Psoas muscle (tissue), 7 donors: ENCODE measurements at regions not wholly inside any gene's neighbourhood (a gene's known extent, or its start where the extent isn't known, plus 50 kb on each side); places are given as distances from the start of the nearest gene placed in this dataset.

ENCODE experiments used
- ATAC-seq, 4 donors: fragments of 200-7000 bp; cut with Tn5 transposase; one replicate each; pipeline ENCODE4 v1.9.1; 2020; ENCODE audit warnings: moderate library complexity in 3 of 4, mild to moderate bottlenecking in 2 of 4
- DNase-seq, 2 donors: peaks; one replicate each; pipeline ENCODE4 v3.0.0-alpha.2; 2020
- H3K27ac ChIP-seq: fragments of 200-600 bp; one replicate; pipeline ENCODE4 v1.8.0; 2022
- H3K27me3 ChIP-seq, 3 donors: fragments of 200-600 bp in 1 of 3; one replicate each; pipeline versions ENCODE4 v1.6.1 to v1.8.0; 2013 to 2022; ENCODE audit warnings: low read length in 2 of 3, mild to moderate bottlenecking in 2 of 3, moderate library complexity in 1 of 3; ENCODE audit not compliant: insufficient read depth in 3 of 3
- H3K36me3 ChIP-seq, 2 donors: fragments of 200-600 bp in 1 of 2; one replicate each; pipeline versions ENCODE4 v1.6.1 to v1.8.0; 2013 to 2022; ENCODE audit warnings: low read depth in 1 of 2, mild to moderate bottlenecking in 1 of 2, moderate library complexity in 1 of 2; ENCODE audit not compliant: insufficient read depth in 1 of 2
- H3K4me1 ChIP-seq: fragments of 200-600 bp; one replicate; pipeline ENCODE4 v1.8.0; 2022
- H3K4me3 ChIP-seq: fragments of 200-600 bp; one replicate; pipeline ENCODE4 v1.8.0; 2022; ENCODE audit warnings: mild to moderate bottlenecking
- H3K9me3 ChIP-seq: fragments of 200-600 bp; one replicate; pipeline ENCODE4 v1.8.0; 2022
- CTCF ChIP-seq: fragments of 200-600 bp; IDR thresholded peaks from one replicate; pipeline ENCODE4 v1.8.0; 2022; ENCODE audit warnings: antibody characterized with exemption
- WGBS, 3 donors: extraction: QIAGEN DNeasy Blood & Tissue Kit; methylation state at CpG; one replicate each; pipeline versions ENCODE4 v1.1.6 to v1.1.7; 2013; 5-methylcytosine and 5-hydroxymethylcytosine counted together
- intact Hi-C, 2 donors: fragments of 100-400 bp; cut with DNase I; formaldehyde crosslinking; loops; one replicate each; pipeline versions ENCODE4 v1.11.0 to v1.14.2; 2022
- donor health status: healthy with polysubstance abuse.
- donor health status: DM: no; HTN: no; CAD: no; lungs with moderate emphysema.
- donor health status: Bipolar disorder and iron deficiency.
- donor health status: healthy.
- donor health status: DM: yes; HTN: yes; CAD: no.
- donor health status: DM: no; HTN: no; CAD: no.
- donor health status: DM: yes; HTN: yes; CAD: no.

- no peak for TF ChIP-seq CTCF
- no peak for ATAC-seq
- Histone ChIP-seq H3K4me3 (no peak overlapping the region), H3K4me1 (no peaks in the 10 kb centered on the region), H3K36me3 (no peaks in the 10 kb centered on the region), H3K27ac (no peak overlapping the region), H3K9me3 (no peaks in the 10 kb centered on the region), H3K27me3 (no peaks in the 10 kb centered on the region)
- no peak for DNase-seq
- 81 to 91% (median 84%) methylated on average over 1 of the region's 1 CpG for WGBS, 3 donors
- intact Hi-C loops: no loop called here
Measured at GRCh38 chr4:96108146-96108545, 268.3 kb downstream of the PDHA2 start.

- Histone ChIP-seq H3K27ac (no peak overlapping the region), H3K4me1 (no peaks in the 10 kb centered on the region), H3K27me3 (no peaks in the 10 kb centered on the region), H3K36me3 (no peaks in the 10 kb centered on the region), H3K4me3 (no peak overlapping the region), H3K9me3 (no peaks in the 10 kb centered on the region)
- DNase-seq (no peak), ATAC-seq (no peak)
- intact Hi-C loops: no loop called here
- TF ChIP-seq CTCF: no peak
Measured at GRCh38 chr4:96112631-96113030, 272.7 kb downstream of the PDHA2 start.

- TF ChIP-seq CTCF: no peak
- 77 to 88% (median 83%) methylated on average over 1 of the region's 1 CpG for WGBS, 3 donors
- Histone ChIP-seq H3K4me1 (no peaks in the 10 kb centered on the region), H3K36me3 (no peaks in the 10 kb centered on the region), H3K27ac (no peak overlapping the region), H3K4me3 (no peak overlapping the region), H3K9me3 (no peaks in the 10 kb centered on the region), H3K27me3 (no peaks in the 10 kb centered on the region)
- intact Hi-C loops: no loop called here
- ATAC-seq: no peak
- DNase-seq: no peak
Measured at GRCh38 chr4:96120206-96120605, 280.3 kb downstream of the PDHA2 start.

GRCh38 chr4:96126227-96126626 is 286.3 kb downstream of the PDHA2 start:
- no peak for ATAC-seq
- intact Hi-C loops: no loop called here
- Histone ChIP-seq H3K27me3 (no peaks in the 10 kb centered on the region), H3K9me3 (no peaks in the 10 kb centered on the region), H3K4me1 (no peaks in the 10 kb centered on the region), H3K27ac (no peak overlapping the region), H3K4me3 (no peak overlapping the region), H3K36me3 (no peaks in the 10 kb centered on the region)
- WGBS, 3 donors: 93 to 96% (median 96%) methylated on average over 24 of the region's 24 CpGs
- no peak for TF ChIP-seq CTCF
- no peak for DNase-seq

- 71 to 85% (median 79%) methylated on average over 1 of the region's 1 CpG for WGBS, 3 donors
- H3K27ac ChIP-seq: no peak overlapping the region
Measured at GRCh38 chr4:96131186-96131585, 291.3 kb downstream of the PDHA2 start.

More at GRCh38 chr4:96131186-96131585, 291.3 kb downstream of the PDHA2 start:
- DNase-seq (no peak), ATAC-seq (no peak)
- no peaks in the 10 kb centered on the region for H3K4me1 ChIP-seq
- TF ChIP-seq CTCF: no peak
- H3K4me3 ChIP-seq: no peak overlapping the region
- intact Hi-C loops: no loop called here
- H3K36me3 ChIP-seq: no peaks in the 10 kb centered on the region
- H3K27me3 ChIP-seq: no peaks in the 10 kb centered on the region
- peaks cover 5% of the 10 kb centered on the region for H3K9me3 ChIP-seq
